LHCN-M2 (cell line): ENCODE measurements at regions not wholly inside any gene's neighbourhood (a gene's known extent, or its start where the extent isn't known, plus 50 kb on each side); places are given as distances from the start of the nearest gene placed in this dataset.

Experiments used
- DNase-seq: peaks from one replicate; pipeline ENCODE4 v3.0.0-alpha.2; 2012; ENCODE audit warnings: low read depth

DNA sequence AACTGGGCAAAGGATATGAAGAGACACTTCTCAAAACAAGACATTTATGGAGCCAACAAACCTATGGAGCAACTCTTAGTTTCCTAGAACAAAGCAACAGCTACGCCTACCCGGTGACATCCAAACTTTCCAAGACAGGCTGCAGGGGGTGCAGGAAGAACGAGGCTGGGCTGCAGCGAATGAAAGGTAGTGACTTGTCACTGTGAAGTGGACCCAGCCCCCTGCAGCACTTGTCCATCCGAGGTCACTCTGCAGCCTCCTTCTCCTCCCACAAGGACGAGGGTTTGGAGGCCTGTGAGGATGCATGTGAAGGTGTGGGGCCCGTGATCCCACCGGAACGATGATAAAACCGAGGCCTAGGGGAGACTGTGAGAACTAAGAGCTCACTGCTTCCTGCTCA, 192.6 kb upstream of the RPL38 start:
- no peak for DNase-seq

DNA sequence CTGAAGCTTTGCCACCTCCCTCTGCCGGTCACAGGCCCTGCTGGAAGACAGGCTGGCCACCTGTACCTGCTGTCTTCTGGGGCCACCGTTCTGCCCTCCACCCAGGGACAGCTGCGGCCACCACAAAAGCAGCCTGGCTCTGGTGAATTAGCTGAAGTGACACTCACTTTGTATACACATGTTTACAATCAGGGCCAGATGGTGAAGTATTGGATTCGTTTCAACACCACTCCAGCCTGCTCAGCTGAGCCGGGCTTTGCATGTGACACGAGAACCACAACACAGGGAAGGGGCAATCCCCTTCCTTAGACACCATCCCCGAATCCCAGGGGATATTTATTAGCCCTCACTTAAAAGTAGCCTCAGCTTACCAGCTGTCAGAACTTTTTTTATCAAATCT, 191.5 kb upstream of the RPL38 start:
- no peak for DNase-seq

DNA sequence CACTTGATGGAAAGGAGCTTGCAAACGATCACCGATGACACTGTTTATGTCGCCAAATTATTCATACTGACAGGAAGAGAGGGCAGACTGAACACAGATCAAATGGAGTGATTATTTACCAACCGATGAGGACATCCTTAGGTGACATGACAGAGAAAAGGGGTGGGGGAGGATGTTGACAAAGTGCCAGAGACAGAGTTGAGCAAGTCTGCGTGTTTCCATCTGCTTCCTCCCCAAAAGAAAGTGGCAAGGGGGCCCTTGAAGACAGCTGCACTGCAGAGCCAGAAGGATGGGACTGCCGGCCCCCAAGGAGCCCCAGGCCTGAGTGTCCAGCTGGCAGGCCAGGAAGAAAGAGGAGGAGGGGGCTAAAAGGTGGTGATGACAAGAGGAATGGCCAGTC, 191.0 kb upstream of the RPL38 start:
- DNase-seq, result no peak

DNA sequence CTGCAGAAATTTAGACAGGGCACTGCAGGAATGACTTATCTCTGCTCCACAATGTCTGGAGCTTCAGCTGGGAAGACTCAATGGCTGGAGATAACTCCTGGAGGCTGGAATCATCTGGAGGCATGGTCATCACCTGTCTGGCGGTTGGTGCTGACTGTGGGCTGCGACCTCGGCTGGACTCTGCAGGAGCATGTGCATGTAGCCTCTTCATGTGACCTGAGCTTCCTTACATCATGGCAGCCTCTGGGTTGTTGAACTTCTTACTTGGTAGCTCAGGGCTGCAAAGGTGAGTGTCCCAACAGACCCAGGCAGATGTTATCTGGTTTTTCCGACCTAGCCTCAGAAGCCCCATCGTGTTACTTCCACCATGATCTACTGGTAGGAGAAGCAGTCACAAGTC, 188.2 kb upstream of the RPL38 start:
- no peak for DNase-seq

DNA sequence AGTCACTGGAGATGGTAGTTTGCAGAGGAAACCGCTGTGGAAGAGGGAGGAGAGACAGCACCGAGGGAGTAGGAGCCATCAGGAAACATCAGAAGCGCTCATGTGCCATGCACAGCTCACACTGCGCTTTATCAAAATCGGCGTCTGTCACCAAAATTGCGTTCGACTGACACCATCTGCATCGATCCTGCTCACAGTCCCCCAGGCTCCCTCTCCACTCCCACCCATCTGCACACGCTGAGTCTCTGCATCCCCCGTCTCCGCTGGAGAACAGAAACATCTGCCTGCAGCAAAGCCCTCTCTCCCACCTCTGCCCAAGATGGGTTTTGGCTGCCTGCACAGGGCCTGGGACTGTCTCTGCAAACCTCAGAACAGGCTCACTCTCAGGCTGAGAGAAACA, 187.5 kb upstream of the RPL38 start:
- DNase-seq, result no peak

DNA sequence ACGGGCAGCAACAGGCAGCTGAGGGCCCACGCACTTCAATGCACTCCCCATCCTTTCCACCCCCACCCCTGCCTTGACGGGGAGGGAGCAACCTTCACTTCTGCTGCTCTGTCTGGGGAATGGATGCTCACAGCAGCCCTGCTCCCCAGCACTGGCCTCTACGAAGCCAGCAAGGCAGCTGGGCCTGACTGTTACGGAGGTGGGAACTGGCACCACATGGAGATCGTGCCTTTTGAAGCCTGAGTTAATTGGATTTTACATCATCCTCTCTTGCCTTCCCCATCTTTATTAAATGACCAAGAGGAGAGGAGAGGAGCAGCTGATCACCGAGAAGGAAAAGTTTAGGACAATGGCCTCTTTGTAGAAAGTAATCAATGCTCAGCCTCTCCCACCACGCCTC, 187.0 kb upstream of the RPL38 start:
- no peak for DNase-seq

DNA sequence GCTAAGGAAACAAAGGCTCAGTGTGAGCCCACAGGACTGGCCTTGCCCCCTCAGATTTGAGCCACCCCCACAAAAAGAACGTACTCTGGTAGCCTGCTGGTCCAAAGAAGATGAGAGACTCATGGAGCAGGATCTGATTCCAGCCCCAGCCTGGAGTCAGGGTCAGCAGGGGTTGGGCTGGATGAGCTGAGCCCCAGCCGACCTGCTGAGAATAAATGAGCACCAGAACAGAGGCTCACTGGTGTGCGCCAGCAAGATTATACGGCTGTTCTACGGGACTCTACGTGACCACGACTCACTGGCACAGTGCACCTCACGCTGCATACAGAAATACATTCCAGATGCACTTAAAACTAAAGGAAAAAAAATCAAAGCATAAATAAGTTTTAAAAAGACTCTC, 186.0 kb upstream of the RPL38 start:
- DNase-seq, result no peak

DNA sequence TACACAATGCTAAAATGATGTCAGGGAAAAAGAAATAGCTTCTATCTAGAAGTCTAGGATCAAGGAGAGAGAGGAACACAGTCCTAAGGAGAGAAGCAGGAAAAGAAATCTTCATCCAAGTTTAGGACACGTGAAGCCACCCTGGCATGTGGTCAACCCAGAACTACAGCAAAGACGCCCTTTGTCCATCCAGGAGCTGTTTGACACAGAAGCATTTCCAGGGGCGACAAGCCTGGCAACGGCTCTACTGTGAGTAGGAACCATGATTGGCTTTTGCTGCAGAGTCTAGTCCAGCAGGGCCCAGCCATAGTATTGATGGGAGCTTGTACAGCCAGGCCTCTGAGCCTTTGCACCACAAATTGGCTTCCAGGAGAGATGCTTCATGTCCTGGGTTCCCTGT, 185.4 kb upstream of the RPL38 start:
- DNase-seq, result no peak

DNA sequence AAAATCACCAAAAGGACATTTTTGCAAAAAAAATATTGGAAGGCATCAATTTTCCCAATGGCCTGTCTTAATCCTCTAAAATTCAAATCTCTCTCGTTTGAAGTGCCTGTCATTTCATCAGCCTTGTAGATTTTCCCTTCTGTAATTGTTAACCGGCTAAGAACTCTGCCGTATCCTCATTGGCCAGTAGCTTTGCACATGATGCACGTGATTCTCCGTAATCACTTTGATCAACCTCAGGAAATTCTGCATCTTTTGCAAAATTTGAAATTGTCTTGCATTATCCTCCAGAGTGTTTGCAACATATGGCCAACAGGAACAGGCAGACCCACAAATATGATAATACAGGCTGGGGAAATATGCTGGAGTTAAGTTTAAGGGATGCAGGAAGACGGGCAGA, 184.2 kb upstream of the RPL38 start:
- DNase-seq, result no peak

DNA sequence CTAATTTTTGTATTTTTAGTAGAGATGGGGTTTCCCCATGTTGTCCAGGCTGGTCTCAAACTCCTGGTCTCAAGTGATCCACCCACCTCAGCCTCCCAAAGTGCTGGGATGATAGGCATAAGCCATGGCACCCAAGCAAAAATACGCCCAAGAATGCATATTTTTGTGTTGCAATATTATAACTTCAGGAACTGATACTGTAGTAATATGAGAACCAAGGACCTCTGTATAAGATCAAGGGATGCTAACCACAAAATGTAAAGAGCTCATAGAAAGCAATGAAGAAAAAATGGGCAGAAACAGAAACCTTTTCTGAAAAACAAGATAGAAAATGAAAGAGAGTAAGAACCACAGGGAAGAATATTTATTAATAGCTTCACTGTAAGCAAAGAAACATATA, 183.6 kb upstream of the RPL38 start:
- DNase-seq, result no peak

DNA sequence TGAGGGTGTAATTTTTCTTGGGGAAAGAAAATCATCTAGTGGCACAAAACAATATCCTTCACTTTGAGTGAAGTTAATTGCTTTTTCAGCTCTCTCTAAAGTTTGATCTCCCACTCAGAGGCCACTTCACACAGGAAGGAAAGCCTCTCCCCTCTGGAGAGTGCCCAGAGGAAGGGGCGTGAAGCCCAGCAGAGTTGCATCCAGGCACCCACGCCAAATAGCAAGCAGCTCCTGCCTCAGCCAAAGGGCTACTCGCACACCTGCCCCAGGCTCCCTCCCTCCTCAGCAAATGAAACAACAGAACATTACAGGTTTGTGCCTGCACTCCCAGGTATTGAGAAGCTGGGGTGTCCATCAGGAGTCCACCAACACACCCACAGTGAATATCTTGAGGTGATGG, 183.0 kb upstream of the RPL38 start:
- no peak for DNase-seq

DNA sequence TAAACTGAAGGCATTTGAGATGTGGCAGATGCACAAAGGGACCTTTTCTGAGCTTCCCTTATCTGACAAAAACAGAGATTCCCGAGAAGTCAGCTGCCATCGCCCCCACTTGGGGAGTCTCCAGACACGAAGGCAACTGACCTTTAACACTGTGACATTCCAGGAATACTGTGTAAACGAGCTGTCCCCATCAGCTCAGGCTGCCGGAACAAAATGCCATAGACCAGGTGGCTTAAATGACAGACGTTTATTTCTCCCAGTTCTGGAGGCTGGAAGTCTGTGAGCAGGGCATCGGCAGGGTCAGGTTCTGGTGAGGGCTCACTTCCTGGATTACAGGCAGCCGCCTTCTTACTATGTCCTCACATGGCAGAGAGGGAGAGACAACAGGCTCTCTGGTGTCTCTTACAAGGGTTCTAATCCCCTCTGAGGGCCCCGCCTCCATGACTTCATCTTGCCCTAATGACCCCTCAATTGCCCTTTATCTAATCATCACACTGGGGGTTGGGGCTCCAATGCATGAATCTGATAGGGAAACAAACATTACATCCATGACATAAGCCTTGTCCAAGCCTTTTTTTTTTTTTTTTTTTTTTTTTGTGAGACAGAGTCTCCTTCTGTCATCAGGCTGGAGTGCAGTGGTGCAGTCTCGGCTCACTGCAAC, 178.5 kb upstream of the RPL38 start:
- DNase-seq, result no peak

DNA sequence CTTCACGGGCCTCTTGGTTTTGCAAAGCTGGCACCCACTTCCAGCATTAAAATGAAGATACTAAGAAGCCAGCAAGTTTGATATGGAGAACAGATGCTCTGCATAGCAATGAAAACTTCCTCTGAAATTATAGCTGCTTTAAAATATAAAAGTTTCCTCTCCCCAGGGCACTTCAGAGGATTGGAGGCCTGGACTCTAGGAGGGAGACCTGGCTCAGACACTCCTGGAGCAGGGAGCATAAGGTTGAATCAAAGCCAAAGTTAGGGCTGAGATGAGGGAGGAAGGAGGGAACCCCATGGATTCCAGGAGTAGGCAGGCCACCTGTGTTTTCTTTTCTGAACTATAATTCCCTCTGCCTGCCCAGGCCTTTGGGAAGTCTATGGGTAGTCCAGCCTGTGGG, 176.0 kb upstream of the RPL38 start:
- DNase-seq, result no peak

DNA sequence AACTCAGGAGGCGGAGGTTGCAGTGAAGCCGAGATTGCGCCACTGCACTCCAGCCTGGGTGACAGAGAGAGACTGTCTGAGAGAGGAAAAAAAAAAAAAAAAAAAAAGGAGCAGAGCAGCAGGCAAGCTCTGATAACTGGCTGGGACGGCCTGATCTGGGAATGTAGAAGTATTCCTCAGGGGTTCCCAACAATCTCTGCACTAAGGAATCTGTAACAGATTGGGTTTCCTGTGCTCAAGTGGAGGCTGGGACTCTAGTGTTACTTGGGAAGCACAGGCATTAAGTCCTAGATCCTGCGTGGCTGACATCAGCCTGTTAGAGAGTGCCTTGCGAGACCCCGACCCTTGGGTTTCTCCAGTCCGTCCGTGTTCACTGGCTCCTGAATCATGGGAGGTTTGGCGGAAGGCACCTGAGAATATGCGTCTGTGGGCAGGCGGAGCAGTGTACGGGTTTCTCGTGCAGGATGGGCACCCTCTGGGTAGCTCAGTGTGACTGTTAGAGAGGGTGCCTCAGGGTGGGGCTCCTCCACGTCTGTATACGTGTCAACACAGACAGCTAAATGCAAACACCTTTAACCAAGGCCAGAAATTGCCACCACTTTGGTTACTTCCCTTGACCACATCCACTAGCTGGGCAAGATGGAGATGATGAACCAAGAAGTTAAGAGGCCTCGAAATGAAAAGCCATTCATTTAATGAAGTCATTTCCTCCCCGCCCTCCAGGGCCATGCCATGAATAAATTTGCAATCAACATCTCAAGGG, 174.9 kb upstream of the RPL38 start:
- DNase-seq, result no peak

DNA sequence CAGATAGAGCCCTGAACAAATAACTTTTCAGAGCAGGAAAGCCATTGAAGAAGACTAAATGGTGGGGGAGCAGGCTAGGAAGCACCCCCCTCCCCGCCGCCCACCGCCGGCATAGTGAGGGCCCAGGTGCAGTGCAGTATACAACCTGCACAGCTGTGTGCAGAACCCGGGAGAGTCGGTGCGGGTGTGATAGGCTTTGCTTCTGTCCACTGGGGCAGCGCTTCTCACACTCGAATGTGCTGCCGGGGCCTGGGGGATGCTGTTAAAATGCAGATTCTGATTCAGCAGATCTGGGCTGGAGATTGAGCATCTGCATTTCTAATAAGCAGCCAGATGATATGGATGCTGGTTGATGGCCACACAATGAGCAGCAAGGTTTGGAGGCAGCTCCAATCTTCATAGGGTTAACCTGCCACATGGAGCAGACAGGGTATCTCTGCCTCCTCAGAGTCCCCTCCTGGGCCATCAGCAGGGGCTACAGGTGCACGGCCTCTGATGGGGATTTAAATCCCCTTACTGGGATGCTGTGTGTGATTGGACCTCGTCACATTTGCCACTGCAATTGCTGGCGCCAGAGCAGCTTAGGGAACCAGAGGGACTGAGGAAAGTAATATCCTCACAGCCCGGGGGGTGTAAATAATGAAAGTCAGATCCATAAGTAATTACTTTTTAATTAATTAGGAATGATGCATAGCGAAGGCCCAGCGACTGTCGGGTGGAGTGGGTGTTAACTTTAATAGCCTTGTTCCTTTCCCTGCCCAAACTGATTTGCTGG, 172.0 kb upstream of the RPL38 start:
- DNase-seq, result no peak

DNA sequence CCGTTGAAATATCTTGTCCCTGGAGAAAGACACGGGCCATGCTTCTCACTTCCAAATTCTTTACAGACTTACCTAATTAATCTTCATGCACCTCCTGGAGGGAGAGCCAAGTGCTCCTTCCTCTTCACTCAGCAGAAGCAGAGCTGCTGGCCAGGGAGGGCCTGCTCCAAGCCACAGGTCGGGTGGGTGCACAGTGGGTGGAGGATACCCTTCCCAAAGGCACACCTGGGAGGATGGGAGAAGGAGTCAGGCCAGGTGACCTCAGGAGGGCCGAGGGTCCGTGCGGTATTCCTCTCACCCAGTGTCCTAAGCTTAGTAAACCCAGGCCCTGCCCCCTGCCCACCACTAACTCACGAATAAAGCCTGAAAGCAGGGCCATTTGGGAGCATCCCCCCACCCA, 171.3 kb upstream of the RPL38 start:
- no peak for DNase-seq

DNA sequence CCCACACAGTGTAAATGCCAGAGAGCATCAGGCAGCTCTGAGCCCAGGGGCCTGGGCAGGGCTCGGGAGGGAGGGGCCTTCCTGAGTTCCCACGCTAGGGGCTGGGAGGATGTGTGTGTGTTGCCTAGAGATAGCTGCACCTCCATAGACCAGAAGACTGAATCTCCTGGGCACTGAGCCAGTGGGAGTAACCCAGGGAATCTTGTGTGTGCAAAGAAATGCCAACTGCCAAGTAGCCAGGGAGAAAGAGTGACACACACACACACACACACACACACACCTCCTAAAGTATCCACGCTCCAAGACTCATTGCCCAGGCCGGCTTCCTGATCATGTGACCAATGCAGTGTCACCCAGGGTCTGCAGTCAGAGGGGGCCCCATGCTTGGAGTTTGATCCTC, 166.2 kb upstream of the RPL38 start:
- DNase-seq, result no peak

DNA sequence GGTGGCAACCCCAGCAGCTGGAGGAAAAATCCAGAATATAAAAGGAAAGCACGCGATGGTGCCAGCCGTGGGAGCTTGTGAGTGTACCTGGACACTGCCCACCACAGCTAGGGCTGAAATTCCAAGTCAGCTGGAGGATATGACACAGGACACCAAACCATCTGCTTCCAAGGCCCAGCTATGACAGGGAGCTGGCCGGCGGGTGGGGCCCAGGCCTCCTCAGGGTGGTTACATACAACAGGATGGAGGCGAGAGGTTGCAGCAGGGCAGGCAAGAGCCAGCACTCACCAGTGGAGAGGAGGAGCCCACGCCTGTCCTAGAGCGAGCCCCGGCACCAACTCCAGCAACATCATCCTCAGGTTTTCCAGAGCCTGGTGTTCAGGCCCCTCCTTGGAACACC, 163.2 kb upstream of the RPL38 start:
- no peak for DNase-seq

DNA sequence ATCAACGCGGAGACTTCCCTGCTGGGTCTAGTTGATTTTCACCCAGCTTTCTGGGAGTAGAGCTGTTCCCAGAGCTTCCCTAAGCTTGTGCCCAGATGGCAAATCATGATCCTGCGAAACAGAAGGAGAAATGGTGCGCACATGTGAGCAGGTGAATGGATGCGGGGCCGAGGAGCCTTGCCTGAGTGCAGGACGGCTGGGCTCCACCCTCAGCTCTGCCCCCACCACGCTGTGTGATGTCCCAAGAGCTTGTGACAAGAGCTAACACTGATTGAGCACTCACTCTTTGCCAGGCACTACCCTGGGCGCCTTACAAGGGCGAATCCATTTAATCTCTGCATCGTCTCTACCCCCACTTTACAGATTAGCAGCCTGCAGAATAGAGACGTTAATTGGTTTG, 162.7 kb upstream of the RPL38 start:
- no peak for DNase-seq

DNA sequence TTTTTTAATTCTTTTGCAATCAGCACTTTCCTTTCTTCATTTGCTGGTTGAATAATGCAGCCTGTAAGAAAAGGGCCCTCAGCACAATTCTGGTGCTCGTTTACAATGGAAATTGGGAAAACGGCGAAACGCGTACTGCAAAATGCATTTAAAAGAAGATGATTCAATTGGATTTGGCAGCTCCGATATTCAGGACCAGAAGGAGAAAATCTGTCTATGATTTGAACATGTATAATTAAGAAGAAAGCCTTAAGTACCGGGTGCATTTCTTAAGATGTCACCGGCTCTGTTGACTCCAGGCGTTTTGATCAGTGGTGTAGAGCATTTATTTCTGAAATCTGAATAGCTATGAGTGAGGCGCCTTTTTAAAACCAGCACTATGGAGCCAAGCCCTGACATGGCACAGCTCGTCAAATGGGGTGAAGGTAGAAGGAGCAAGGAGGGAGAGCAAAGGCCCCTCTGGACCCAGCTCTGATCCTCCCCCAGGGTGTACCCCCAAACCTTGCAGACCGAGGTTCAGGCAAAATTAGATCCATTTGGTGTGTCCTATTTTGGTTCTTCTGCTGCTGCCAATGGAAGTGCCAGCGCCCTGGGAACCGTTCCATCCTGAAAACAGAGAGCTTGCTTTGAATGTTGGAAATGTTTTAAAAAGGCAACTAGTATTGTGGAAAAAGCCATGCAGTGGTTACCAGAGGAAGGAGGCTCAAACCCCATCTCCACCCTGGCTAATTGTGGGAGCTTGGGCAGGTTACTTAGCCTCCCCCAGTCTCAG, 161.4 kb upstream of the RPL38 start:
- no peak for DNase-seq

DNA sequence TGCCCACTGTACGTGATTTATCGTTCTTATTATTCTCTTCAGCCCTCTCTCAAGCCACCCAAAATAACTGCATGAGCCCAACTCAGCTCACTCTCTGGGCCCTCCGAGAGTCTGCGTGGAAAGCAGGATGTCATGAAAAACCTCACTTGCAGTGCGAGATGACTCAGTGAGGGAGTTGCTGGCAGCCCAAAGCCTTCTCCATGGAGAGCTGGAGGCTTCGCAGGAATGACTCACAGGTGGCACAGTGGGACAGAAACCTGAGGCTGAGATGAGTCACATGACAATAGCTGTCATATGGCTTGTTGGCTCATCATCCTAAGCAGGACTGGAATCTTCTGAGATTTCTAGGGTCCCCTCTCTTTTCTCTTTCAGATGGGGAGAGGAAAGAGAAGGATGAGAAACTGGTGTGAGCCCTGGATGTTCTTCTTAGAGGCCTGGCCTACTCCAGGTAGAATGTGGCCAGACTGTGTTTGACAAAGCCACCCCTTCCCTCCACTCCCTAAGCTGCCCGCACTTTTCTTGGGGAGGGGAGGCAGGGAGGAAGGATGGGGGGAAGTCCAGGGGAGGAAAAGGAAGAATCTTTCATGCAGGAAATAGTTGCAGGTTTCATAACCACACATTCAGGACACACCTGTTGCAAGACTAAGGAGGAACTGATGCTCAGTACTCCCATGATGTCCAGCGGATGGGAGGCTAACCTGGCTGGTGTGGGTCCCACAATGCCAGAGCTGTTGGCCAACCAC, 160.6 kb upstream of the RPL38 start:
- DNase-seq, result peak; percentile 19
